ENCODE measurements at regions not wholly inside any gene's neighbourhood (a gene's known extent, or its start where the extent isn't known, plus 50 kb on each side); places are given as distances from the start of the nearest gene placed in this dataset.

- TF ChIP-seq, protein P1, sequence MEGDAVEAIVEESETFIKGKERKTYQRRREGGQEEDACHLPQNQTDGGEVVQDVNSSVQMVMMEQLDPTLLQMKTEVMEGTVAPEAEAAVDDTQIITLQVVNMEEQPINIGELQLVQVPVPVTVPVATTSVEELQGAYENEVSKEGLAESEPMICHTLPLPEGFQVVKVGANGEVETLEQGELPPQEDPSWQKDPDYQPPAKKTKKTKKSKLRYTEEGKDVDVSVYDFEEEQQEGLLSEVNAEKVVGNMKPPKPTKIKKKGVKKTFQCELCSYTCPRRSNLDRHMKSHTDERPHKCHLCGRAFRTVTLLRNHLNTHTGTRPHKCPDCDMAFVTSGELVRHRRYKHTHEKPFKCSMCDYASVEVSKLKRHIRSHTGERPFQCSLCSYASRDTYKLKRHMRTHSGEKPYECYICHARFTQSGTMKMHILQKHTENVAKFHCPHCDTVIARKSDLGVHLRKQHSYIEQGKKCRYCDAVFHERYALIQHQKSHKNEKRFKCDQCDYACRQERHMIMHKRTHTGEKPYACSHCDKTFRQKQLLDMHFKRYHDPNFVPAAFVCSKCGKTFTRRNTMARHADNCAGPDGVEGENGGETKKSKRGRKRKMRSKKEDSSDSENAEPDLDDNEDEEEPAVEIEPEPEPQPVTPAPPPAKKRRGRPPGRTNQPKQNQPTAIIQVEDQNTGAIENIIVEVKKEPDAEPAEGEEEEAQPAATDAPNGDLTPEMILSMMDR (IDR thresholded peaks at IDR 0.05) = no peak
- DNase-seq (ENCODE audit: low spot score) = no peak
These were observed 75.0 kb upstream of the GATA6 start for GRCh38 chr18:22094358-22094734.

GRCh38 chr18:22098563-22098989 lies 70.8 kb upstream of the GATA6 start:
- ATAC-seq (ENCODE audit: low FRiP score) (peak; percentile 41), DNase-seq (ENCODE audit: low spot score) (no peak)
- TF ChIP-seq, protein P1 (IDR thresholded peaks at IDR 0.05) = no peak

More at GRCh38 chr18:22094358-22094734, 75.0 kb upstream of the GATA6 start:
- ATAC-seq (ENCODE audit: low FRiP score) = no peak

DNA sequence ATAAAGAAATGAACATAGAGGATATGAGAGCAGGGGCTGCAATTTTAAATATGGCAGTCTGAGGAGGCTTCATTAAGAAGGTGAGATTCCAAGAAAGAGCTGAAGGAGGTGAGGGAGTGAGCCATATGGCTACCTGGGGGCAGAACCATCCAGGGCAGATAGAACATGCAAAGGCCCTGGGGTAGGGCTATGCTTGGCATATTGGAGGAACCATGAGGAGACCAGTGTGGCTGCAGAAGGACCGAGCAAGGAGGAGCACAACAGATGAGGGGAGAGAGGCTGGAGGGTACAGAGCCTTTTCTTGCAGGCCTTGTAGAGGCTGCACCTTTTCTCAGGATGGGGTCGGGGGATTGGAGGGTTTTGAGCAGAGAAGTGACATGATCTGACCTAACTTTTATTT lies 69.5 kb upstream of the GATA6 start:
- TF ChIP-seq, protein P1 (IDR thresholded peaks at IDR 0.05) = no peak
- ATAC-seq (ENCODE audit: low FRiP score) (no peak), DNase-seq (ENCODE audit: low spot score) (no peak)

DNA sequence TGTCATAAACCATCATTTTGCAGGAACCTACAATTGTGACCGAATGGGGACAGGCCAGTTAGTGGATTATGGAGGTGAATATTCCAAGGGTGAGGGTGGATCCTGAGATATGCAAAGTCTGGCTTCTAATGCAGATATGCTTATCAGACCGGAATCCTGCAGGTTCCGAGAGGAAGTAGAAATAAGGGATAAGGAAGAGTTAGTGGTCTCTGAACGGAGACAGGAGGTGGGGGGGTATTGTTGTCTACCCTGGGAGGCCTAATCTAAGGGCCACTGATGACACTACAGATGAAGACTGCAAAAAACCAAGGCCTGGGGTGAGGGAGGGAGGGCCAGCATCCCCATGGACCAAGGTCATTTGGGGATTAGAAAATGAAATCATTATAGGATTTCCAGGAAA lies 67.7 kb upstream of the GATA6 start:
- no peak for DNase-seq (ENCODE audit: low spot score)
- TF ChIP-seq, protein P1 (IDR thresholded peaks at IDR 0.05) = no peak
- no peak for ATAC-seq (ENCODE audit: low FRiP score)

DNA sequence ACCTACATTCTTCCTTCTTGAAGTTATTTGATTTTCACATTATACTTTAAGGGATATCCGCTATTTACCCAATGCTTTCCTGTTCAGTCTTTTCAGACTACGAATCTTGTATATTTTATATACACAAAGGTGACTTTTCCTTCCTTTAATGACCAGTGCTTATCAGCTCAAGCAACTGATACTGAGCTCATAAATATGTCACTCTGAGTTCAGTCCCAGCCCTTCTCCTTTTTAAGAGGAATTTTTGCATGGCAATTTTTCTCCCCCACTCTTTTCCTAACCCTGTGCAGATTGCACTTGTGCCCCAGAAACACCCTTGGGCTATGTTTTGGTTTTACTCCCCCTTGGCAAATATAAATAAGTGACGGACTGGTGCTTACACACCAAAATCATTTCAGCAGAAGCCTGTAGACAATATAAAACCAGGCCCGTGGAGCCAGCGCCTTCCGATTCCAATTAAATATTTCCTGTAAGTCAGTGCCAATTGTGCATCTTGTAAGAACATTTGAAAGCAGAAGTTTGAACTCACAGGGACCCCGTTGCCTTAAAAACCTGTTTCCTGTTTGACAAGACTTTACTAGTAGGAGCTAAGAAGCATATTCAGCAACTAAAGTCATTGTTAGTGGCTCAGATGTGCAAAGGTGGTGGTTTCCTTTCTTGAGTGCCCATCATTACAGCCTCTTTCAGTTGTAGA lies 66.3 kb upstream of the GATA6 start:
- TF ChIP-seq, protein P1 (IDR thresholded peaks at IDR 0.05) = no peak
- no peak for ATAC-seq (ENCODE audit: low FRiP score)

DNA sequence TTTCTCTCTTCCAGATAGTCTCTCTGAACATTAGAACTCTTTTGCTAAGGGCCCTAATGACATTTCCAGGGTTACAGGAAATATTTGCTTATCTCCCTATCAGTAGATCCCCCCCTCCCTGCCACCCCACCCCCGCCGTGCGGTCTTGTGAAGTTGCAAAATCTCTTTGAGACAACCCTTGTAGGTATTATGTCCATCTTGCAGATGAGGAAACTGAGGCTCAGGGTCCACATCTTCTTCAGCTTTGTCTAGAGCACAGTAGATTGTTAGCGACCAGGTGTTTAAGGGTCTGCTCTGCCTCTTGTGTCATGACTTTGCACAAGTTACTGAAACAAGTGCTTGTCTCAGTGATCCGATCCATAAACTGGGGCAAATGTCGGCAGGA lies 65.8 kb upstream of the GATA6 start:
- no peak for ATAC-seq (ENCODE audit: low FRiP score)
- no peak for DNase-seq (ENCODE audit: low spot score)
- TF ChIP-seq, protein P1 (IDR thresholded peaks at IDR 0.05) = no peak

More for the DNA sequence above, 66.3 kb upstream of the GATA6 start:
- no peak for DNase-seq (ENCODE audit: low spot score)
